ENCODE measurements at regions not wholly inside any gene's neighbourhood (a gene's known extent, or its start where the extent isn't known, plus 50 kb on each side); places are given as distances from the start of the nearest gene placed in this dataset.
A peak's percentile ranks its signal among the peaks of the same experiment; 100 is the strongest.

DNA sequence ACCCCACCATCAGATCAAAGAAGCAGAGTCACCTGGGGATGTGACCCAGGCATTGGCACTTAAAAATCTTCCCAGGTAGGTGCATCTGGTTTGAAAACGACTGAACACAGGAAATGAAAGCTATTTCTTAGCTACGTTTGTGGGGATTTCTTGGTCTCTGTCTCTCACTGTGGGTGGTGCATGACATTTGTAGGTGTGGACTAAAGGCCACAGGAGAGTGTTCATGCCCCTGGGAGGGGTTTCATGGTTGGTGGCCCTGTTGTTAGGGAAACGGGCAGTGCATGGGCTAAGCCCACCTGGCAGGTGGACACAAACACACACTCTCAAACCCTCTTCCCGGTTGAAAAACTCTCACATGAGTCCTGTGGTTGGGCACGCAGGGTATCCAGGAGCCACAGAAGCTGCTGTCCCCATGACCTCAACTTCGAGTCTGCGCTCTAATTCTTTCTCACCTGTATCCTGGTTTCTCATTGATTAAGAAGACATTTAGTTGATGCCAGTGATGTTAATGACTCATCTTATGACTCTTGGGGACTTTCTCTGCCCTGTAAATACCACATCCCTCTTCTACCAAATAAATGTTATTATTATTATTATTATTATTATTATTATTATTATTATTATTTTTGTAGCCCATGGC, 119.4 kb downstream of the MRPS6 start:
- TF ChIP-seq Cebpa-rat (IDR thresholded peaks at IDR 0.05): no peak
- no peaks in the 10 kb centered on the region for H4K20me1 ChIP-seq
- no peak overlapping the region for H3K9ac ChIP-seq
- no peak overlapping the region for H3K4me2 ChIP-seq
- no peak overlapping the region for H3K27ac ChIP-seq
- H3K27me3 ChIP-seq: no peaks in the 10 kb centered on the region
- peaks cover 0 to 15% (median 6%) of the 10 kb centered on the region in 10 experiments; a peak in 8 of 20 replicates for H3K4me1 ChIP-seq
- no peak overlapping the region for H3K4me3 ChIP-seq
- H3K36me3 ChIP-seq: peaks cover 0 to 22% (median 7%) of the 10 kb centered on the region in 11 experiments; a peak in 8 of 22 replicates
- peaks cover 17 to 65% (median 43%) of the 10 kb centered on the region in 11 experiments; a peak in 20 of 22 replicates for H3K9me3 ChIP-seq (replicated peaks in 1 of 11)

DNA sequence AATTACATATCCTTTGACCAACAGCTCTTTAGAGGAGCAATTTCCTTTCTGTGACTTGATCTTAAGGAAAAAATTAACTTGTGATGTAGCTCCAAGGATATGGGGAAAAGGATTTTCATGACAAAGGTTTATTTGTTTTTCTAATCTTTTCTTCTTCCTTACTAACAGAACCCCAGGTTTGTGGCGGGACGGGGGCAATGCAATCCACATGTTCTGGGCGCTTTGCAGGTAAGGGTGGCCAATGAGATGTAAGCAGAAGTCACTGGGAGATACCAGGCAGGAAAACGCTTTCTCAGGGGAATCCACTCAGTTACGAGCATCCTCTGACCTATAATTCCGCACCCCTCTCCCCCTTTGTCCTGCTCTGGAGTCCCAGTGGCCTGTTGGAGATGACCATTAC, 122.0 kb downstream of the MRPS6 start:
- no peak for TF ChIP-seq Cebpa-rat (IDR thresholded peaks at IDR 0.05)
- no peak overlapping the region for H3K9ac ChIP-seq

DNA sequence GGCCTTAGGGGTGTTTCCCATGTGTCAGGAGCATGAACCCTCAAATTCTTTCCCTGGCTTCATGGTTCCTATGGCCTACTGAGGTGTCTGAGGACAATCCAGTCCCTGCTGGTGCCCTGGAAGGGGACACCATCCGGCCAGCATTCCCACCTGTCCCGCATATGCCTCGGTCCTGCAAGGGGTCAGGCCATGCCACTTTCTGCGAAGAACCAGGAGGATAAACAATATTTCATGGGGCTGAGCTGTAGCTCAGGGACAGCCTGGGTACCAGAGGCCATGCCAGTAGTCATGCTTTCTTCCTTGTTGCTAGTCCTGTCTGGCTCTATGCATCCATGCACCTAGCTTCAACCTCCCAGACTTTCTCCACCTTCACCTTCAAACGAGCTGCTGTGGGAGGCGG, 123.6 kb downstream of the MRPS6 start:
- Histone ChIP-seq H3K27ac (no peak overlapping the region; a peak in 1 of 22 replicates), H3K4me3 (no peak overlapping the region), H3K4me1 (peaks cover 20 to 49% (median 41%) of the 10 kb centered on the region in 10 experiments), H3K4me2 (no peak overlapping the region), H3K27me3 (no peaks in the 10 kb centered on the region), H4K20me1 (no peaks in the 10 kb centered on the region), H3K9ac (no peak overlapping the region), H3K36me3 (peaks cover 0 to 5% (median 0%) of the 10 kb centered on the region in 11 experiments; a peak in 2 of 22 replicates), H3K9me3 (replicated peaks in 1 of 11) (peaks cover 6 to 48% (median 31%) of the 10 kb centered on the region in 11 experiments; a peak in 20 of 22 replicates)
- TF ChIP-seq Cebpa-rat (IDR thresholded peaks at IDR 0.05): no peak

More for the DNA sequence above, 122.0 kb downstream of the MRPS6 start:
- no peak overlapping the region for H3K4me2 ChIP-seq
- H3K36me3 ChIP-seq: peaks cover 0 to 11% (median 0%) of the 10 kb centered on the region in 11 experiments; a peak in 3 of 22 replicates
- peaks cover 19 to 34% (median 28%) of the 10 kb centered on the region in 10 experiments for H3K4me1 ChIP-seq
- no peak overlapping the region for H3K27ac ChIP-seq
- peaks cover 7 to 48% (median 24%) of the 10 kb centered on the region in 11 experiments; a peak in 18 of 22 replicates for H3K9me3 ChIP-seq (replicated peaks in 1 of 11)
- H3K4me3 ChIP-seq: no peak overlapping the region
- H3K27me3 ChIP-seq: no peaks in the 10 kb centered on the region
- H4K20me1 ChIP-seq: no peaks in the 10 kb centered on the region

DNA sequence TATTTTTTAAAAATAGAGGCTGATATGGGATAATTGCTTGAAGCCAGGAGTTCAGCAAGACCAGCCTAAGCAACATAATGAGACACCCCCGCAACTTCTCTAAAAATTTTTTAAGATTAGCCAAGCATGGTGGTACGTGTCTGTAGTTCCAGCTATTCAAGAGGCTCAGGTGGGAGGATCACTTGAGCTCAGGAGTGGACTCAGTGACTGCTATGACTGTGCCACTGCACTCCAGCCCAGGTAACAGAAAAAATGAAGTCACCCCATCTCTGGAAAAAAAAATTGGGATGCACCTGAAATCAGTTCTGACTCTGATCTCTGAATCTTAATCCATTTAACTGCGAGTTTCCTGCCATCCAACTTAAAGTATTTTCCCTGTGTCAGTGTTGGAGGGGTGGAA, 124.2 kb downstream of the MRPS6 start:
- H3K27ac ChIP-seq: peak overlapping the region in 4 of 11 experiments; percentile 67 to 77 (median 70); a peak in 7 of 22 replicates
- H3K4me1 ChIP-seq: peaks cover 20 to 51% (median 41%) of the 10 kb centered on the region in 10 experiments
- H3K27me3 ChIP-seq: no peaks in the 10 kb centered on the region
- H4K20me1 ChIP-seq: no peaks in the 10 kb centered on the region
- H3K4me2 ChIP-seq: peak overlapping the region in 6 of 11 experiments; percentile 49 to 79 (median 72); a peak in 5 of 22 replicates
- TF ChIP-seq Cebpa-rat (IDR thresholded peaks at IDR 0.05): no peak
- no peak overlapping the region for H3K4me3 ChIP-seq
- H3K36me3 ChIP-seq: peaks cover 0 to 4% (median 0%) of the 10 kb centered on the region in 11 experiments; a peak in 2 of 22 replicates
- no peak overlapping the region for H3K9ac ChIP-seq
- H3K9me3 ChIP-seq (replicated peaks in 1 of 11): peaks cover 6 to 49% (median 27%) of the 10 kb centered on the region in 11 experiments; a peak in 20 of 22 replicates

DNA sequence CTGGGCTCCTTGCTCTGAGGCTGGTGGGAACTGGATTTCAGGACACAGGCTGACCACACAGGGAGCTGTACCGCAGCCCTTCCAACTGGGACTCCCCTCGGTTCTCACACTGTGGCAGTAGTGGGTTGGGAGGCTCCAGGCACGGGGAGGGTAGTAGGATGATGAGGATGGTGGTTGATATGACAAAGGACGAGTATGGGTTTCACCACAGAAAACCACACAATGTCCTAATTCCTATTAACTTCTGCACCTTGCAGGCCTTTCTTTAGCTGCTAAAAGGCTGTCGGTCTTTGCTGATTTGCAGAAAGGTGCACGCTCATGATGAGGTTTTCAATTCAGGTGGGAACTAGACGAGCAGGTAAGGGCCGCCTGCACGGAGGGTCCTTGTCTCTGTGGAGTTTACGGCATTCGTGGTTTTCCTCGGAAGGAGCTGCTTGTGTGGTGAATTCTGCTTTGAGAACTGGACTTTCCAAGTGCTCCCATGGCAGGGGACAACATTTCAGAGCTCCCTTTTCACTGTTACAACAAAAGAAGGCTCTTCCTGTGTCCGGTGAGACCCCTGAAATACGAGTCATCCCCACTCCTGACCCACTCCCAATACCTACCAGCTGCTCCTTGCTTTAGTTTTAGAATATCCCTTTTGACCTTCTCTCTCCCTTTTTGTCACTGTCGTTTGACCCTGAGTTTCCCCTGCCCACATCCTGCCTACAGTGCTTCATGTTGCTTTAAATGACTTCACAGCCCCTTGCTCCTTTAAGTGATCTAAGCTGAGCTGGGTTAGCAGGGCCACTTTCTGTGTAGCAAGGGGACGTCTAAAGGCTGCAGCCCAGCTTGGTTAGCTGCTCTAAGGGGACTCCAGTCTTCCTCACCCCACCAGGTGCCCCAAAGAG, 125.1 kb downstream of the MRPS6 start:
- Histone ChIP-seq H3K4me2 (peak overlapping the region; percentile 5 to 79 (median 56)), H3K4me3 (no peak overlapping the region), H3K36me3 (peaks cover 0 to 1% (median 0%) of the 10 kb centered on the region in 11 experiments; a peak in 2 of 22 replicates), H3K9me3 (replicated peaks in 1 of 11) (peaks cover 0 to 43% (median 22%) of the 10 kb centered on the region in 11 experiments; a peak in 20 of 22 replicates), H3K4me1 (peaks cover 20 to 60% (median 45%) of the 10 kb centered on the region in 10 experiments), H3K9ac (peak overlapping the region in 7 of 11 experiments; percentile 10 to 57 (median 36); a peak in 6 of 22 replicates), H3K27ac (peak overlapping the region in 10 of 11 experiments; percentile 57 to 77 (median 68); a peak in 18 of 22 replicates), H3K27me3 (no peaks in the 10 kb centered on the region), H4K20me1 (no peaks in the 10 kb centered on the region)
- TF ChIP-seq Cebpa-rat (IDR thresholded peaks at IDR 0.05): no peak

DNA sequence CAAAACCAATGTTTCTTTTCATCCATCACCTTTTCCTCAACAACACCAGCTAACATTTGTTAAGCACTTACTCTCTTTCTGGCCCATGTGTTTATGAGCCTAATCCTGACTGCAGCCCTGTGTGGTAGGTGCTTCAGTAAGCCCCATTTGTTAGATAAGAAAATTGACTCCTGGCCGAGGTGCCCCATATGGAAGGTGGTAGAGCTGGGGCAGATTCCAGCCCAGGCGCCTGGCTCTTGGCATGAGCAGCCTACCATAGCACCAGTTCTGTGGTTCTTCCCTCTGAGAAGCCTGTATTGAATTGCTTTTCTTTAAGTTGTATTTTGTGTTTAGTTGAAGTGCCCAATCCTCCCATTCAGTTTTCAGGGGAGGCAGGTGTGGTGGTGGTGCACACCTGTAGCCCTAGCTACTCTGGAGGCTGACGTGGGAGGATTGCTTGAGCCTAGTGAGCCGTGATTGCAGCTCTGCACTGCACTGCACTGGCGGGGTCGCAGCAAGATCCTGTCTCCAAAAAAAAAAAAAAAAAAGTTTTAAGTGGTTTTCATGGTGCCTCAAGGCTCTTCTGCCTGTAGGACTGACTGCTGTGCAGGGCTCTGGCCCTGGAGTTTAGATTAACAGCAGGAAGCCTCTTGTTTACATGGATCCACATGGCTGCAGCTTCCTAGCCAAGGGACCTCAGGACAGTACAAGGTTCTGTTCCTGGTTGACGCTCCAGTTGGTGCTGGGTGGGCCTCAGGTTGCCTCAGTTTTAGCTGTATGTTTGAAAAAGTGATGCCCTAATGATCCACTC, 125.9 kb downstream of the MRPS6 start:
- TF ChIP-seq Cebpa-rat (IDR thresholded peaks at IDR 0.05): no peak
- no peaks in the 10 kb centered on the region; a peak in 1 of 22 replicates for H3K36me3 ChIP-seq
- no peaks in the 10 kb centered on the region for H3K27me3 ChIP-seq
- H3K27ac ChIP-seq: peak overlapping the region; percentile 16 to 77 (median 67); a peak in 21 of 22 replicates
- no peaks in the 10 kb centered on the region for H4K20me1 ChIP-seq
- no peak overlapping the region for H3K4me3 ChIP-seq
- peaks cover 20 to 68% (median 45%) of the 10 kb centered on the region in 10 experiments for H3K4me1 ChIP-seq
- peaks cover 0 to 36% (median 20%) of the 10 kb centered on the region in 11 experiments; a peak in 17 of 22 replicates for H3K9me3 ChIP-seq (replicated peaks in 1 of 11)
- H3K4me2 ChIP-seq: peak overlapping the region; percentile 5 to 79 (median 56)
- peak overlapping the region in 8 of 11 experiments; percentile 6 to 62 (median 42); a peak in 8 of 22 replicates for H3K9ac ChIP-seq

DNA sequence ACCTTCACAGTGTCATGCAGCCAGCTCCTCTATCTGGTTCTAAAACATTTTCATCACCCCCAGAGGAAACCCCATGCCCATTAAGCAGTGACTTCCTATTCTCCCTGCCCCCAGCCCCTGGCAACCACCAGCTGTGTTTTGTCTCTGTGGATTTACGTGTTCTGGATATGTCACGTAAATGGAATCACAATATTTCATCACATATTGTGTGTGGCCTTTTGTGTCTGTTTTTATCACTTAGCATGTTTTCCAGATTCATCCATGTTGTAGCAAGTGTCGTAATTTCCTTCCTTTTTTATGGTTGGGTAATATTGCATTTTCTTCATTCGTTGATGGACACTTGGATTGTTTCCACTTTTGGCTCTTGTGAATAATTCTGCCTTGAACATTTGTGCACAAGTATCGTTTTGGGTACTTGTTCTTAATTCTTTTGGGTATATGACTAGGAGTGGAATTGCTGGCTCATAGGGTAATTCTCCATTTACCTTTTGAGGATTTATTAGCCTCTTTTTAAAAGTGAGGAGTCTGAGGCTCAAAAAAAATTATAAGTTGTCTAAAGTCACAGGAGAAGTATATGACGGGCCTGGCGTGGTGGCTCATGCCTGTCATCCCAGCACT, 127.0 kb downstream of the MRPS6 start:
- peak overlapping the region; percentile 5 to 79 (median 56) for H3K4me2 ChIP-seq

More for the DNA sequence above, 127.0 kb downstream of the MRPS6 start:
- Histone ChIP-seq H4K20me1 (no peaks in the 10 kb centered on the region), H3K27me3 (no peaks in the 10 kb centered on the region), H3K27ac (peak overlapping the region; percentile 57 to 77 (median 67); a peak in 20 of 22 replicates), H3K9ac (peak overlapping the region in 6 of 11 experiments; percentile 21 to 62 (median 52); a peak in 7 of 22 replicates), H3K4me3 (peak overlapping the region in 2 of 10 experiments; percentile 6 to 25; a peak in 2 of 20 replicates), H3K4me1 (peaks cover 20 to 79% (median 48%) of the 10 kb centered on the region in 10 experiments), H3K36me3 (no peaks in the 10 kb centered on the region; a peak in 1 of 22 replicates), H3K9me3 (replicated peaks in 1 of 11) (peaks cover 0 to 36% (median 20%) of the 10 kb centered on the region in 11 experiments; a peak in 17 of 22 replicates)
- peak in 7 of 11 experiments; percentile 18 to 79 (median 49); a peak in 6 of 22 replicates for TF ChIP-seq Cebpa-rat (IDR thresholded peaks at IDR 0.05)
